Endodermal cell (in vitro differentiated cells): ENCODE measurements at regions not wholly inside any gene's neighbourhood (a gene's known extent, or its start where the extent isn't known, plus 50 kb on each side); places are given as distances from the start of the nearest gene placed in this dataset.

Experiments used
- DNase-seq: peaks from one replicate; pipeline ENCODE4 v3.0.0-alpha.2; 2017
- H3K27ac ChIP-seq: 2 replicates; pipeline ENCODE4 v1.5.1; 2013; ENCODE audit warnings: mild to moderate bottlenecking, low read depth, low read length, moderate library complexity
- H3K27me3 ChIP-seq: 2 replicates; pipeline ENCODE4 v1.6.1; 2013; ENCODE audit warnings: mild to moderate bottlenecking, low read length, moderate library complexity; ENCODE audit not compliant: insufficient read depth, control insufficient read depth, poor library complexity, severe bottlenecking
- H3K36me3 ChIP-seq: 2 replicates; pipeline ENCODE4 v1.7.0; 2013; ENCODE audit warnings: mild to moderate bottlenecking, low read length, moderate library complexity; ENCODE audit not compliant: control insufficient read depth, insufficient read depth
- H3K4me1 ChIP-seq: one replicate; pipeline ENCODE4 v1.7.0; 2013; ENCODE audit warnings: low read length; ENCODE audit not compliant: control insufficient read depth, insufficient read depth
- H3K4me3 ChIP-seq: 2 replicates; pipeline ENCODE4 v1.5.1; 2013; ENCODE audit warnings: mild to moderate bottlenecking, low read length, moderate library complexity
- H3K9ac ChIP-seq: 2 replicates; pipeline ENCODE4 v1.6.1; 2013; ENCODE audit warnings: mild to moderate bottlenecking, low read length, moderate library complexity; ENCODE audit not compliant: poor library complexity, severe bottlenecking; ENCODE audit errors: extremely low read depth
- H3K9me3 ChIP-seq: 2 replicates; pipeline ENCODE4 v1.6.1; 2013; ENCODE audit warnings: mild to moderate bottlenecking, low read length, moderate library complexity; ENCODE audit not compliant: control insufficient read depth
- H3K27ac Mint-ChIP-seq: 2 replicates; pipeline ENCODE4 v1.8.0; 2020; ENCODE audit warnings: mixed read lengths
- H3K27me3 Mint-ChIP-seq: 2 replicates; pipeline ENCODE4 v1.8.0; 2021; ENCODE audit warnings: mild to moderate bottlenecking, mixed read lengths; ENCODE audit not compliant: insufficient read depth
- H3K36me3 Mint-ChIP-seq: 2 replicates; pipeline ENCODE4 v1.8.0; 2020; ENCODE audit warnings: low read depth, mixed read lengths
- H3K4me1 Mint-ChIP-seq: 2 replicates; pipeline ENCODE4 v1.8.0; 2020; ENCODE audit warnings: mixed read lengths
- H3K4me3 Mint-ChIP-seq: 2 replicates; pipeline ENCODE4 v1.8.0; 2020; ENCODE audit warnings: mild to moderate bottlenecking, moderate library complexity, mixed read lengths
- H3K9me3 Mint-ChIP-seq: 2 replicates; pipeline ENCODE4 v1.8.0; 2020; ENCODE audit warnings: mild to moderate bottlenecking, mixed read lengths
- CTCF ChIP-seq: fragments of 200-600 bp; sonication (generic); conservative IDR thresholded peaks from 2 replicates; pipeline ENCODE4 v1.5.0; 2021; ENCODE audit warnings: antibody characterized with exemption, mild to moderate bottlenecking
- WGBS, 2 experiments: methylation state at CpG; one replicate each; pipeline versions ENCODE4 v1.1.5 to v1.1.7; 2013; ENCODE audit warnings: missing lambda C conversion rate in 2 of 2, mixed read lengths in 1 of 2; ENCODE audit not compliant: insufficient coverage in 1 of 2, insufficient read length in 1 of 2; 5-methylcytosine and 5-hydroxymethylcytosine counted together

- no peak overlapping the region for H3K4me3 ChIP-seq
- no peak overlapping the region for H3K27ac ChIP-seq
- H3K9ac ChIP-seq: no peak overlapping the region
- 88 to 89% methylated on average over 1 of the region's 1 CpG for WGBS, 2 experiments
- peaks cover 6% of the 10 kb centered on the region for H3K27me3 ChIP-seq
- Mint-ChIP-seq H3K9me3 (peaks cover under 1% of the 10 kb centered on the region), H3K4me3 (no peak overlapping the region), H3K4me1 (peaks cover 8% of the 10 kb centered on the region), H3K36me3 (no peaks in the 10 kb centered on the region), H3K27ac (no peak overlapping the region), H3K27me3 (peaks cover 8% of the 10 kb centered on the region)
- no peaks in the 10 kb centered on the region for H3K9me3 ChIP-seq
- H3K36me3 ChIP-seq: no peaks in the 10 kb centered on the region
- DNase-seq: no peak
- H3K4me1 ChIP-seq: no peaks in the 10 kb centered on the region
- TF ChIP-seq CTCF: no peak
These were observed 56.4 kb upstream of the PZP start for GRCh38 chr12:9264546-9264945.

- no peak for TF ChIP-seq CTCF
- no peak overlapping the region for H3K9ac ChIP-seq
- peaks cover 9% of the 10 kb centered on the region for H3K27me3 Mint-ChIP-seq
- H3K9me3 Mint-ChIP-seq: peaks cover 9% of the 10 kb centered on the region
- H3K4me3 ChIP-seq: no peak overlapping the region
- H3K4me1 Mint-ChIP-seq: peaks cover 14% of the 10 kb centered on the region
- no peak overlapping the region for H3K27ac Mint-ChIP-seq
- peaks cover 7% of the 10 kb centered on the region for H3K27me3 ChIP-seq
- H3K36me3 Mint-ChIP-seq: no peaks in the 10 kb centered on the region
- no peak overlapping the region for H3K4me3 Mint-ChIP-seq
- H3K4me1 ChIP-seq: no peaks in the 10 kb centered on the region
- H3K9me3 ChIP-seq: no peaks in the 10 kb centered on the region
- no peaks in the 10 kb centered on the region for H3K36me3 ChIP-seq
- DNase-seq: no peak
- H3K27ac ChIP-seq: no peak overlapping the region
These were observed 52.7 kb upstream of the PZP start for GRCh38 chr12:9260931-9261330.

GRCh38 chr12:9258676-9259075 lies 50.5 kb upstream of the PZP start:
- 100% methylated on average over 1 of the region's 1 CpG; no CpG with 5 or more reads in 1 of the 2 experiments for WGBS, 2 experiments

More at GRCh38 chr12:9258676-9259075, 50.5 kb upstream of the PZP start:
- Mint-ChIP-seq H3K36me3 (no peaks in the 10 kb centered on the region), H3K4me3 (no peak overlapping the region), H3K9me3 (peaks cover 9% of the 10 kb centered on the region), H3K27ac (no peak overlapping the region), H3K27me3 (peaks cover 4% of the 10 kb centered on the region), H3K4me1 (peaks cover 17% of the 10 kb centered on the region)
- Histone ChIP-seq H3K27me3 (peaks cover 20% of the 10 kb centered on the region), H3K9me3 (no peaks in the 10 kb centered on the region), H3K4me1 (no peaks in the 10 kb centered on the region), H3K9ac (no peak overlapping the region), H3K36me3 (no peaks in the 10 kb centered on the region), H3K27ac (no peak overlapping the region), H3K4me3 (no peak overlapping the region)
- no peak for DNase-seq
- no peak for TF ChIP-seq CTCF
